ENCODE measurements at regions not wholly inside any gene's neighbourhood (a gene's known extent, or its start where the extent isn't known, plus 50 kb on each side); places are given as distances from the start of the nearest gene placed in this dataset.

DNA sequence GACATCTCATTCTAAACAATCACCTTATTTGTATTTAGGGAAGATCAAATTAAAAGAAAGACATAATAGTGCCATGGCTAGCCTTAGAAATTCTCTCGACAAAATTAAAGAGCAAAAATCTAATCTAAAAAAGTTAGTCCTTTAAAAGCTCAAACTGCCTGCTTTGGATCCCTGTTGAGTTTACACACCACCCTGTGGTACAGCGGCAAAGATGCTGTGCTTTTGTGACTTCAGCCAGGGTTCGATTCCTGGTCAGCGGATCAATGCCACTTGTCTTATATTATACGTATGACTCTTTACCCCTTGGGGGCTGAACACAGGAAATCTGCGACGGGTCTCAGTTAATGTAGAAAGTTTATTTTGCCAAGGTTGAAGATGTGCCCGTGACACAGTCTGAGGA is 51.3 kb upstream of the VOPP1 start:
- no peak for DNase-seq

DNA sequence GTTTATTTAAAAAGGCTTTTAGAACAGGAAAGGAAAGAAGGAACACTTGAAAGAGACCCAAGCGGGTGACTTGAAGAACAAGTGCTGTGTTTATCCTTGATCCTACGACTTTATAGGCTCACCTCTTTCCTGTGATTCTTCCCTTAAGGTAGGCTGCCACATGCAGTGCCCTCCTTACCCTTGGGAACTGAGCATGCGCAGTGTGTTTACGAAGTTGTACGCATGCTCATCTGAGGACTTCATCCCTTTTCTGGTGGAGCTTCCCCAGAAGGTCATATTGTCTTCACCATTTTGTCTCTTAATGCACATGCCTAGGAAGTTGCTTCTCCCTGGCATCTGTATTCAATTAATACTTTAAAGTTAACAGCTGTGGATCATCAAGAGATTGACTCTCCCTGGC is 49.9 kb upstream of the VOPP1 start:
- DNase-seq, result no peak

Data from central memory CD4-positive, alpha-beta T cell (primary cell).